NB4 (cell line): ENCODE measurements at regions not wholly inside any gene's neighbourhood (a gene's known extent, or its start where the extent isn't known, plus 50 kb on each side); places are given as distances from the start of the nearest gene placed in this dataset.

Experiments used
- DNase-seq: peaks from one replicate; pipeline ENCODE4 v3.0.0; 2010; ENCODE audit warnings: low read depth
- H3K4me3 ChIP-seq: one replicate; pipeline ENCODE4 v1.5.1; 2011; ENCODE audit warnings: mild to moderate bottlenecking, low read depth, low read length, moderate library complexity
- MYC ChIP-seq: IDR thresholded peaks from 2 replicates; pipeline ENCODE4 v1.6.1; 2011; ENCODE audit warnings: low read depth, low read length
- POLR2A ChIP-seq: IDR thresholded peaks from 2 replicates; pipeline ENCODE4 v1.6.1; 2011; ENCODE audit warnings: mild to moderate bottlenecking; ENCODE audit not compliant: insufficient read length; ENCODE audit errors: extremely low read depth
- TF ChIP-seq, protein P1 (sequence below): IDR thresholded peaks from 2 replicates; pipeline ENCODE4 v1.6.1; 2011; ENCODE audit warnings: low read depth, low read length
- TF ChIP-seq, protein P2 (sequence below): IDR thresholded peaks from one replicate; pipeline ENCODE4 v1.5.1; 2012; ENCODE audit warnings: low read depth, low read length

DNA sequence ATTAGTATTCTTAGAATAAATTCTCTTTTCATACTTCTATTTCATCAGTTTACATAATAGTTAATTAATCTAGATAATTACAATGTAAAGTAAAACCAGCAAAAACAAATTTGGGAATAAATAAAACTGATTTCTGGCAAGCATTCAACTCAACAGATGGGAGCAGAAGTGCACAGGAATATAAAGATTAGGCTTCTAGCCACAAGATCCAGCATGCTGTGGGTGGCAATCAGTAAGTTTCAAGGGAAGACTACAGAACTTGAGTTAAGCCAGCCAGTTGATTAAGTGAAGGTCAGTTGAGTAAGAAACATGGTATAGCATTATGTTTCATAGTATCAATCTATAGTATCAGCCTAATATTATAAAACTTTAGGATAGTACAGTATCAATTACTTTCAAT is 324.2 kb upstream of the AADAT start:
- DNase-seq: no peak
- TF ChIP-seq MYC (no peak), POLR2A (no peak)
- TF ChIP-seq, protein P1, sequence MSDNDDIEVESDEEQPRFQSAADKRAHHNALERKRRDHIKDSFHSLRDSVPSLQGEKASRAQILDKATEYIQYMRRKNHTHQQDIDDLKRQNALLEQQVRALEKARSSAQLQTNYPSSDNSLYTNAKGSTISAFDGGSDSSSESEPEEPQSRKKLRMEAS: no peak
- TF ChIP-seq, protein P2, sequence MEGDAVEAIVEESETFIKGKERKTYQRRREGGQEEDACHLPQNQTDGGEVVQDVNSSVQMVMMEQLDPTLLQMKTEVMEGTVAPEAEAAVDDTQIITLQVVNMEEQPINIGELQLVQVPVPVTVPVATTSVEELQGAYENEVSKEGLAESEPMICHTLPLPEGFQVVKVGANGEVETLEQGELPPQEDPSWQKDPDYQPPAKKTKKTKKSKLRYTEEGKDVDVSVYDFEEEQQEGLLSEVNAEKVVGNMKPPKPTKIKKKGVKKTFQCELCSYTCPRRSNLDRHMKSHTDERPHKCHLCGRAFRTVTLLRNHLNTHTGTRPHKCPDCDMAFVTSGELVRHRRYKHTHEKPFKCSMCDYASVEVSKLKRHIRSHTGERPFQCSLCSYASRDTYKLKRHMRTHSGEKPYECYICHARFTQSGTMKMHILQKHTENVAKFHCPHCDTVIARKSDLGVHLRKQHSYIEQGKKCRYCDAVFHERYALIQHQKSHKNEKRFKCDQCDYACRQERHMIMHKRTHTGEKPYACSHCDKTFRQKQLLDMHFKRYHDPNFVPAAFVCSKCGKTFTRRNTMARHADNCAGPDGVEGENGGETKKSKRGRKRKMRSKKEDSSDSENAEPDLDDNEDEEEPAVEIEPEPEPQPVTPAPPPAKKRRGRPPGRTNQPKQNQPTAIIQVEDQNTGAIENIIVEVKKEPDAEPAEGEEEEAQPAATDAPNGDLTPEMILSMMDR: no peak

DNA sequence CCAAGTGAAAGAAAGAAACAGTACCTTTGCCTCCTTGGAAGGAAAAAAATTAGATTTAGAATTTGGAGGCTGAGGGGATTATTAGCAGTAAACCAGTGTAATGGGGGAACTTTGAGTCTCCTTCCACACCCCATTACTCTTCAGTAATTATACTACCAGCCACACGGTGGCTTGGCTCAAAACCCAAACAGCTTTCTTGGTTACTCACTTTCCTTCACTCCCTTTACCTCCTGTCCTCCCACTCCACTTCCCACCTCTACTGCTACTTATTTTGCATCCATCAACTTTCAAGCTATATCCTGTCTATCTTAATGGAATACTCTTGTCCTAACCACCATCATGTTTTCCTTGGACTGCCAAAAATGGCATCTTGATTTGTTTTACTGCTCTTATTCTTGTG is 310.6 kb upstream of the AADAT start:
- DNase-seq: no peak
- no peak overlapping the region for H3K4me3 ChIP-seq
- TF ChIP-seq MYC (no peak), POLR2A (no peak)
- TF ChIP-seq, protein P1: no peak
- TF ChIP-seq, protein P2: no peak

More for the DNA sequence above, 324.2 kb upstream of the AADAT start:
- no peak overlapping the region for H3K4me3 ChIP-seq

DNA sequence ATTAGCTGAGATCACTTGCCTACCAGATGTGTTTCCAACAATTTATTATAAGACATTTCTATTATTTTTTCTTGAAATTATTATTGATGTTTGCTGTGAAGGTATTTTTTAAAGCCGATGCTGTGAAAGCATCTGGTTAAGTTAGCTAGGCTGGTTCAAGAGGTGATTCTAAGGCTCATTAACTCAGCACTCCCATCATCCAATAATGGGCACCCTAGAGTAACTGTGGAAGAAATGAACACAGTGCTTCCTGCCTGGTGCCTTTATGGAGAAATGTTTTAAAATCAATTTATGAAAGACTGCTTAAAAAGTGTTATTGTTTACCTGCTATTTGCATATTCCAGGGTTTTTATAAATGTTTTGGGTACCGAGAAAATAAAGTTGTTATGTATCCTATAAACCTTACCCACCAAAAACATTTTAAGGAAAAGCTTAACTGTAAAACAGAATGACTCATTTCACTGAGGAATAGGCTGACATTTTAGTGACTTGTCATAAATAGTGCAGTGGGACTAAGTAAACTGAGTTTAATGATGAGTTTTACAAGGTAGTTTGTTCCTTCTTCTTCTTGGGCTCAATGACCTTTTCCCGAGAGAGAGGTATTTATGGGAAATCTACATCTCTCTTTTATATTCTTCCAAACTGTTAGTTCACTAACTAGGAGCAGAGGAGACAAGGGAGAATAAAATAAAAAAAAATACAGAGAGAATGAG is 310.0 kb upstream of the AADAT start:
- TF ChIP-seq, protein P2: no peak
- TF ChIP-seq POLR2A (no peak), MYC (no peak)
- TF ChIP-seq, protein P1: no peak
- DNase-seq: no peak
- no peak overlapping the region for H3K4me3 ChIP-seq

DNA sequence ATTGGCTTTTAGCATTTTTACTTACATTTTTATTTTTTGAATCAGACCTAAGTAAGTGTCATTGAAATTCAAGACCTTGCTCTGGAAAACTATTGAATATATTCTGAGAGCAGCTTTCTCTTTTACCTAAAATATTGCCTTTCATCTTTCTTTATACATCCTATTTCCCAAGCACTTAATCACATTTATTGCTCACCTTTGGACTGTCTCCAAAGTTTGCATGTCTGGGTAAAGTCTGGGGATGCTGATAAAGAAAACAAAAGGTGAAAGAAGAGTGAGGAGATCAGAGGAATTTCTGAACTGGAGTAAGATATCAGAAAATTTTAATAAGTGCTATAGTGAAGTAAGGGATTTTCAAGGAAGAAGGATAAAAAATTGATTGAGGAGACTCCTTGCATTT is 308.5 kb upstream of the AADAT start:
- no peak for DNase-seq

DNA sequence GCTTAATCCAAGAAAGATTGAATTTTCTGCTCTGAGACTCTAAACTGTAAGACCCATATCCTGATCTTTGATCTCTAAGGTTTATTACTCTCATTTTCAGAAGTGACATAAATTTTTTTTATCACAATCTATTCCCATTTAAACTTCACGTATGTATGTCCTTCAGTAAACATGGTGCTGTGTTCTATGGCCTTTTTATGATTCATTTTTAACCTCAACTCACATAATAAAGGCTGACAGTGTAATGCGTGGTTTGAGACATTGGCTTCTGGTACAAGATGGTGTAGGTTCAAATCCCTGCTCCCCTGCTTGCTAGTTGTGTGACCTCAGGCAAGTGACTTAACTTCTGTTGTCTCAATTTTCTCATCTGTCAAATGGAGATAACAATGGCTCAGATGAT is 306.0 kb upstream of the AADAT start:
- TF ChIP-seq POLR2A: no peak
- TF ChIP-seq, protein P1: no peak
- TF ChIP-seq MYC: no peak
- TF ChIP-seq, protein P2: no peak
- no peak overlapping the region for H3K4me3 ChIP-seq
- DNase-seq: no peak

More for the DNA sequence above, 308.5 kb upstream of the AADAT start:
- TF ChIP-seq, protein P2: no peak
- TF ChIP-seq MYC: no peak
- no peak for TF ChIP-seq POLR2A
- no peak overlapping the region for H3K4me3 ChIP-seq
